Renal cortex interstitium (tissue), 11 donors: ENCODE measurements at regions not wholly inside any gene's neighbourhood (a gene's known extent, or its start where the extent isn't known, plus 50 kb on each side); places are given as distances from the start of the nearest gene placed in this dataset.

ENCODE experiments used
- DNase-seq, 11 donors: peaks; one replicate each; pipeline ENCODE4 v3.0.0-alpha.2; 2013; ENCODE audit warnings: low read depth in 9 of 11, low spot score in 4 of 11; ENCODE audit errors: extremely low read depth in 1 of 11

DNA sequence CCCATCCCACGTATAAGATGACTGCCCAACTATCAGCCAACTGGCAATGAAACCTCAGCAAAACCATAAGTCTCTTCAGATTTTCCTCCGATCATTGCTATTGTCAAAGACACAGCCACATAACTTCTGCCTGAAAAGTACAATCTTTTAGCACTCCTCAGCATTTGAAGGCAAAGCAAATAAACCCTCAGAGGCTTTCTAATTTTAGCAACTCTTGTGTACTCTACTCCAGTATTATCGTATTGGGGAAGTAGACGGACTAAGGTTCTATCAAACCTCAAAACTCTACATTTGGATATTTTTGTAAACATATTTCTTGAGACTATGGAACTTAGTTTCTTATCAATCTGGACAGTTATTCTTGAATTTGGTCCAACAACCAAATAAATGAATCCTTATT is 1206.2 kb upstream of the NCAM2 start:
- DNase-seq = no peak

- no peak for DNase-seq
Observed at GRCh38 chr21:19807201-19807600, 1191.0 kb upstream of the NCAM2 start.

GRCh38 chr21:19810779-19811178 is 1187.4 kb upstream of the NCAM2 start:
- no peak for DNase-seq

DNA sequence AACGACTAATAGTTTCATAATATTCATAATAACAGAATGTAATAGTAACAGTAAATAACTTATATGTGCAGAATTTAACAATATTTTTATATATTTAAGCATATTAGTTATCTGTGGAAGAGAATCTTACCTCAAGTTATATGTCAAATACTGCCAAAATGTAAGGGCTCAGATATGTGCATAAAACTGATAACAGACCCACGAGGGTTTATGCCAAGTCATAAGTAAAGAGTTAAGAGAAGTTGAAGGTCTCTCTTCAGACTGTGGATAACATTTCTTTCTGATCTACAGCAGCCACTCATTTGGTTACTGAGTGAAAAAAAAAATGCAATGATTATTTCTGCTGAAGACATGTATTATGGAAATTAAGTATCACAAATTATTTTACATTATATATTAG is 1167.8 kb upstream of the NCAM2 start:
- no peak for DNase-seq

DNA sequence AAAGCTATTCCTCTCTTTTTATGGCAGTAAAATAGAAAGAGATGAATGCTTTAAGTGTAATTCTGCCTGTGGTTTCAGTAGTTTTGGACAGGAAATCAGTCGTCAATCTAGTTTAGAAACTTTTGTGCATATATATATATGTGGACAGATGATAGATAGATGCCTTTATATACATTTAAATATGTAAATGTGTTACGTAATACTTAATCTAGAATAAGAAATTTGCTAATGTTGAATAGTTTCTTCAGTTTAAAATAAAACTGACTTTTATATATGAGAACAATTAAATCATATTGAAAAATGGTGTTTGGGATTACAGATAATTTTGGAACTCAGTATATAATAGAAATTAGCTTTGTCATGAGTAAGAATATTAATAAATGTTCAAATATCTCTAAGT is 1165.7 kb upstream of the NCAM2 start:
- DNase-seq = no peak

DNA sequence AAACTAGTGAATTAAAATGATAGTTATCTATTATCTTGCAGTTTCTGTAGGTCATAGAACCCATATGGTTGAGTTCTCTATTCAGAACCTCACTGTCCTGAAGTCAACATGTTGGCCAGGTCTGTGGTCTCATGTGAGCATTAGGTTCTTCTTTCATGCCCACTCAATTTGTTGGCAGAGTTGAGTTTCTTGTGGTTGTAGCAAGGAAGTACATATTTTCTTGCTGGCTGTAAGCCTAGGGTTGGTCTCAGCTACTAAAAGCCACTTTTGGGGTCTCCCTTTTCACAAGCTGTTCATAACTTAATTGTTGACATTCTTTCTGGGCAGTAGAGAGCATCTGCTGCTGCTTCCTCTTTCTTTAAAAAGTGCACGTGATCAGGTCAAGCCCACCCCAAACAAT is 1165.1 kb upstream of the NCAM2 start:
- peak in 1 of 11 donors; percentile 1 for DNase-seq

- no peak for DNase-seq
Observed at GRCh38 chr21:19842601-19843000, 1155.6 kb upstream of the NCAM2 start.

DNA sequence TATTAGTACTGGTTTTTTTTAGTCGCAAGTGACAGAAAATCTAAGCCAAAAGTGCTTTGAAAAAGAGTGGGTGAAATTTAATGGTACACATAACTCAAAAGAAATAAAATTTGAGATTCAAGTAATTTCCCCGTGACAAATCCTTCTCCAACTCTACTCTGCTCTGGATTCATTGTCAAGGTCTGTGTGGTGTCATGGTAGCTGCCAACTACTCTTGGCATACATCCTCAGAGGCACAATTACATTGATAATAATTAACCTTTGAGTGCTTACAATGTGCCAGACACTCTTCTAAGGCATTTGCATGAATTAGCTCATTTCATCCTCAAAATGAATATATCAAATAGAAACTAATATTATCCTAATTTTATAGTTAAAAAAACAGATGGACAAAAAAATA is 1153.9 kb upstream of the NCAM2 start:
- DNase-seq = no peak

- DNase-seq = no peak
Observed at GRCh38 chr21:19850157-19850556, 1148.1 kb upstream of the NCAM2 start.

- DNase-seq = no peak
Observed at GRCh38 chr21:19853061-19853460, 1145.1 kb upstream of the NCAM2 start.

DNA sequence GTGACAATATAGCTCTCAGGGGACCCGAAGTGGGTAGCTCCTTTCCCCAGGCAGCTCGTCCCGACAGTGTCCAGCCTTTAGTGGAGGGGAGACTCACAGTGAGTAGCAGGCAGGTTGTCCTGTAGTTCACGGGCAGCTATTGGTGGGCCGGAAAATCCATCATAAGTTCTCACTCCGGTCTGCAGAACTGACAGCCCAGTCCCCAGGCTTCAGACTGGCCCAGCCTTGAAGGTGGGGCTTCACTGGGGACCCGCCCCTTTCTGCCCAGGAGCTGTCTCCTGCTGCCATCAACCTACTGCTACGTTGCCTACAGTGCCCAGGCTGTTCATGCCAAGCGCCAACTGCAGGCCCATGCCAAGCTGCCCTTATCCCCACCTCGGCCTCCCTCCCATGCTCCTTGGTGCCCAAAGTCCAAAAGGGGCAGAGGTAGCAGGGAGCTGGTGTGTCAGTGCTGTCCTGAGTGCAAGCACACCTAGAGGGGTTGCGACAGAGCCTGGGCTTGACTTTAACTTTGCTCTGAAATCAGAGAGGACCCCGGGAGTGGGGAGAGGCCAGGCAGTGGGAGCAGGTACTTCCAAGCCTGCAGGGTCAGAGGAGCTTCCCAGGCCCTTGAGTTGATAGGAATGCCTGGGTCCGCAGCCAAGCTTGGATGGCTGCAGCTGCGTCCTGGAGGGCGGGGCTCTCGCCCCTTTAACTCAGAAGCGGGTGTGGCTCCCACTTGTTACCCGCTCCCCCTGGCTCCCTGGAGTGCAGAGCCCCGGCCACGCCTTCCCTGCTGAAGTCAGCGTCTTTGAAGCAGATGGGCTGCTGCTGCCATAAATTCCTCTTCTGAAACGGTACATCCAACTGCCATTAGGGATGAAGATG is 1144.3 kb upstream of the NCAM2 start:
- DNase-seq = no peak

- DNase-seq = no peak
Observed at GRCh38 chr21:19855522-19855921, 1142.7 kb upstream of the NCAM2 start.

DNA sequence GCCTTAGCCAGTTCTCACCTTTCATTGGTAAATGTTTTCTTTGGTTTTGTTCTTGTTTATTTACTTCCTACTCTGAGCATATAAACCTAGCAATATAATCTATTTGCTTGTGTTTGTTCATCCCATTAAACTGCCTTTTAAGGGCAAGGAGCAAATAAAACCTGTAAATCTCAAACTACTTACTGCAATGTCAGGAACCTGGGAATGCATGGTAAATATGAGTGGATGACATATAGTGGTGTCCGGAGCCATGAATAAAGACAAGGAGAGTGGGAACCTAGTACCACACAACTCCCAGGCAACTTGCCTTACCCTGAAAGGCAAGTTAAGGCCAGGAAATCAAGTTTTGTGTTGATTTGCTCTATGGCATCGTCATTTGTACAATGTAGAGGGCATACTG is 1133.7 kb upstream of the NCAM2 start:
- DNase-seq = no peak

DNA sequence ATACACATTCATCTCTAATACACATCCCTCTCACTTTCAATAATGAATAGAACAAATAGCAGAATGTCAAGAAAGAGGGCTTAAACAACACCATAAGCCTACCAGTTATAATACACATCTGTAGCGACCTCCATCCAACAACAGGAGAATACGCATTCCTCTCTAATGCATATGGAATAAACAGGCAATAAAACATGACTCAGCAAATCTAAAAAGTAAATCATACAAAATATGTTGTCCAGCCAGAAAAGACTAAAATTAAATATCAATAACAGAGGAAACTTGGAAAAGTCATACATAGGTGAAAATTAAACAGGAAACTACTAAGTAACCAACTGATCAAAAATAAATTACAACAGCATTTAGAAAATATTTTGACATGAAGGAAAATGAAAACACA is 1127.5 kb upstream of the NCAM2 start:
- DNase-seq = no peak

DNA sequence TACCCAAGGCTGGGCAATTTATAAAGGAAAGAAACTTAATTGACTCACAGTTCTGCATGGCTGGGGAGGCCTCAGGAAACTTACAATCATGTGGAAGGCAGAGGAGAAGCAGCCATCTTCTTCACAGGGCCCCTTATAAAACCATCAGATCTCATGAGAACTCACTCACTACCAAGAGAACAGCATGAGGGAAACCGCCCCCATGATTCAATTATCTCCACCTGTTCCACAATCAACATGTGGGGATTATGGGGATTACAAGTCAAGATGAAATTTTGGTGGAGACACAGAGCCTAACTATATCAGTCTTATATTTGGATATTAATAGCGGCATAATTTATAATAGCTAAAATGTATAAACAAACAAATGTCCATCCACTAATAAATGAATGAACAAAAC is 1123.7 kb upstream of the NCAM2 start:
- DNase-seq = no peak

GRCh38 chr21:19878133-19878532 is 1120.1 kb upstream of the NCAM2 start:
- no peak for DNase-seq

DNA sequence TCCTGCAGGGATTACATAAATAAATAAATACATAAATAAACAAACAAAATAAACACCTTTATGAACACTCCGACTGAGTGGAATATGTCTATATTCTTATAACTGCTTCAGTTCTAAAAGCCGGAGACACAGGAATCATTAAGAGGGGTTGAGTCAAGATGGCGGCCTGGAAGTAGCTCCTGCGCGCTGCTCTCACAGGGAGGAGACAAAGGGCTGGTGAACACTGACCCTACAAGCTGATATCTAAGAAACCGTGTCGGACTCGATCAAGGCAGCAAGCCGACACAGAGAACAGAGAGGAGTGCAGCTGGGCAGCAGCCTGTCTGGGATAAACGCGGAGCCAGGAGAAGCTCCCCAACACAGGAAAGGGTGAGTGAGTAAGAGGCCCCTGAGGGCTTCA is 1098.6 kb upstream of the NCAM2 start:
- DNase-seq = no peak

- no peak for DNase-seq
Observed at GRCh38 chr21:19900149-19900548, 1098.1 kb upstream of the NCAM2 start.

- DNase-seq = no peak
Observed at GRCh38 chr21:19908390-19908789, 1089.8 kb upstream of the NCAM2 start.

DNA sequence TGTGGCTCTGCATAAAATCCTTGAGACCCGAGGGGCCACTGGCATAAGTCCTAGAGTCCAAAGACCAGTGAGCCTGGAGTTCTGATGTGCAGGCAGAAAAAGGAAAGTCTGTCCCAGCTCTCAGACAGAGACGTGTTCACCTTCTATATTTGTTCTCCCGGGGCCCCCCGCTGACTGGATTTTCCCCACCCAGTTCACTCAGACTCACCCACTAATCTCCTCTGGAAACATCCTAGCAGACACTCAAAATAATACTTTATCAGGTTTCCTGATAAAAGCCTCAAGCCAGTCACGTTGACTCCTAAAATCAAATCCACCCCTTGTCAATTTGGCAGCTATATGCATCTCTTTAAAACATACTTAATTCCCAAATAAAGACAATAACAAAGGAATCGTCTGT is 1084.2 kb upstream of the NCAM2 start:
- no peak for DNase-seq

DNA sequence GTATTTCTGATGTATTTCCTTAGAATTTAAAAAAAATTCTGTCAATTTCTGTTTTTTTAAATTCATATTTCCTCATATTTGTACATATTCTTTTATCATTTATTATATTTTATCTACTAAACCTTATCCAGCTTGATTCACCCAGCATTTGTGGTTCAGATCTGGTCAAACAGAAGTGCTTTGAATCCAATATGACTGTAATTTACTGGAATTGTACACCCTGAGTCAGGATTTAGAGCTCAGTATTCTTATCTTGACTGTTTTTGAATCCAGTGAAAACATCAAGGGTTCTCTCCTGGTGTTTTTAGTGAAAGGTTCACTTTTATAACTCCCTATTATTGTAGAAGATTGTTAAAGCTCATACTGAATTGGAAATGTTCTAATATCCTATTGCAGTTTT is 1077.0 kb upstream of the NCAM2 start:
- DNase-seq = no peak
